OCI-M2 (cell line): ENCODE measurements at regions not wholly inside any gene's neighbourhood (a gene's known extent, or its start where the extent isn't known, plus 50 kb on each side); places are given as distances from the start of the nearest gene placed in this dataset.
"Not testable (repeated sequence)": the region's sequence is repeated elsewhere in the genome, so short reads cannot be mapped to it uniquely, and the experiment has no call there.

Source experiments
- DNase-seq: peaks from one replicate; lab custom pipeline; 2025; ENCODE audit not compliant: unreplicated experiment; lab: John Stamatoyannopoulos, UW

GRCh38 chr13:76829572-76830327 is 56.5 kb downstream of the KCTD12 start:
- DNase-seq, result no peak

DNA sequence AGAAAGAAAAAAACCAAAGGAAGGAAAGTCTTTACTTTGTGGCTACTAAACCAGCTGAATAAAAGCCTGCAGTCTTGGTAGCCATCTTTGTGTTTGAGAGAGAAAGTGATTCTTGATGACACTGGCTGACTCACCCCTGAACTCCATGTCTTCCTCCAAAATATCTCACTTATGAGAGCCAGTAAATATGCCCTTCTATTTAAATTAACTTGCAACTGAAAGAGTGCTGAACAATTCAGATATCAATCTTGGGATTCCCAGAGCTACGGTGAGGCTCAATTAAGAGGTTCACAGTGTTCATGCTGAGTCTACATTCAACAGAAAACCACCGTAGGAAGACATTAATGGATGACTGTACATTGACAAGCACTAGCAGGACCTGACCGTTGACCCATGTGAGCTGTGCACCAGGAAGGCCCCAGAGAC is 57.9 kb downstream of the KCTD12 start:
- no peak for DNase-seq

- no peak for DNase-seq
Measured at GRCh38 chr13:76826527-76826926, 59.7 kb downstream of the KCTD12 start.

DNA sequence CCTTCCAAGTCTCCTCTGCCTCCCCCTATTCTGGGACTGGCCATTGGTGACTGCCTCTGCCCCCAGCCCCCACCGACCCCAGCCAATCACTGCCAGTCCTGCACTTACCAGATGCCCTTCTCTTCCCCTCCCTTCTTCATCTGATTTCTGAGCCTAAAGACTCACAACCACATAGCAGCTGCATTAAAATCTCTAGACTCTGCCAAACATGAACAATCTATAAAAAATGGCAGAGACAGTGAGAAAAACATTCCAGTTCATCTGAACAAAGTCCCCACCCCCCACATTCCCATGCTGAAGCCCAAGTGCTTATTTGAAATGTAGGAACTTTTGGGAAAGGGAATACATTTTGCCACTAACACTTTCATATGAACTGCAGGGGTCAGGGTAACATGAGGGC is 60.8 kb downstream of the KCTD12 start:
- no peak for DNase-seq

DNA sequence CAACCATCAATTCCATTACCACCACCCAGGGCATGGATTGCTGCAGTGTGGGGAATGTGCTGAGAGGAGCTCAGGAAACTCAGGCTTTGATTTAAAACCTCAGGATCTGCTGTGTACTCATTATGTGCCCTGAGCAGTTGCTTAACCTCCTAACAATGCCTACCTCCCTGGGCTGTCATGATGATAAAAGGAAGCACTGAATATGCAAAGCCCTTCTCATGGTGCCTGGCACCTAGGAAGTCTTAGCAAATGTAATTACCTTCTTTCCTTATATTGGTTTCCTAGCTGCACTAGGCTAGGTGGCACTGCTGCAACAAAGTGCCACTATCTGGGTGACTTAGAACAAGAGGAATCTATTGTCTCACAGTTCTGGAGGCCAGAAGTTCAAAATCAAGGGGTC is 62.2 kb downstream of the KCTD12 start:
- no peak for DNase-seq

DNA sequence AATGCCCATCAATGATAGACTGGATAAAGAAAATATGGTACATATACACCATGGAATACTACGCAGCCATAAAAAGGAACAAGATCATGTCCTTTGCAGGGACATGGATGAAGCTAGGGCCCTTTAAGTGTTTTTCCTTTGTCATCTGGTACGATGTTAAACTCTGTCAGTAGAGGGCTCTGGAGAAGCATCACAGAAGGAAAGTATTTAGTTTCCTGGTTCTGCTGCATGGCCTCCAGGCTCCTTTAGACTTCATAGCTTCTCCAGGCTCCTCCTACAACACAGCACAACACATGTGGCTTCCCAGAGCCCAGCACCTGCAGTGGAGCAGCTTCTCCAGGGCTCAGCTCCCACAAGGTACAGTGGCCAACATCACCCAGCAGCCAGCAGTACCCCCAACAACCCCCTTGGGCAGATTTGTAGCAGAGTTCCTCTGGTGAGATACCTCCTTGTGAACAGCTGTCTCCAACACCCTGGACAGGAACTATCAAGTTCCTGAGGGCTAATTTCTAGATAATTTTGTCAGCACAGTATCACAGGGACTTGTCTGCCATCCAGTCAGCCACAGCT is 63.4 kb downstream of the KCTD12 start:
- no peak for DNase-seq

- DNase-seq, result not testable (repeated sequence)
Measured at GRCh38 chr13:76821222-76821621, 65.0 kb downstream of the KCTD12 start.

DNA sequence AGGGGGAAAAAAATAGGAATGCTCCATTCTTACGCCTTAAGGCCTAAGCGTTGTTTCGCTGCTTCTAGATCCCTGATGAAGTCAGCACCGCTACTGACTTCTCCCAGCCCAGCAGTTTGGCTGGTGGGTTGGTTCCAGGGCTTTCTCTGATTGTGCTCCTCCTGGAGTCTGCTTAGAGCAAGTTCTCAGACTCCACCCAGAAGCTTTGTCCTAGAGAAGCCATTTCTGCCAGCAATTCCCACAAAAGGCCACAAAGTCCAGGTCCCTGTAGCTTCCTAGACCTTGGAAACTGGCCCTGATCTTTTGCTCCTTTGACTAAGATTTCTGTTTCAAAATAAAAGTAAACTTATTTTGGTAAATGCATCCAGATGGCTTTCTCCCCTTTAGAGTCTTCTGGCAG is 65.4 kb downstream of the KCTD12 start:
- DNase-seq, result no peak

DNA sequence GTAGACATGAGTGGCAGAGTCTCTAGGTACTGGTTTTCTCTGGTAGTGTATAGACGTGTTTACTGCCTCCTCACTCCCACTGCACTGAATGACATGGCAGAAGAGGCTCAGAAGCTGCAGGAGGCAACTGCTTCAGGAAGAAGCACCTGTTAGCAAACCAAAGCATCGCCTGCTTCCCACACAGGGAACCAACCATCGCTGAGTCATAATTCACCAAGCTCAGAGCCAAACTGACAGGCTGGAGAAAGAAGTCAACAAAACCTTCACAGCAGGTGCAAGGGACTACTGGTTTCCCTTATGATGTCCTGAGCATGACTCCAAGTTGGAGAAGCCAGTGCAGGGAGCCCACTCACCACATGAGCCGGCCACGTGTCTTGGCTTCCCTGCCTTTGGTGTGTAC is 69.8 kb downstream of the KCTD12 start:
- DNase-seq, result no peak

DNA sequence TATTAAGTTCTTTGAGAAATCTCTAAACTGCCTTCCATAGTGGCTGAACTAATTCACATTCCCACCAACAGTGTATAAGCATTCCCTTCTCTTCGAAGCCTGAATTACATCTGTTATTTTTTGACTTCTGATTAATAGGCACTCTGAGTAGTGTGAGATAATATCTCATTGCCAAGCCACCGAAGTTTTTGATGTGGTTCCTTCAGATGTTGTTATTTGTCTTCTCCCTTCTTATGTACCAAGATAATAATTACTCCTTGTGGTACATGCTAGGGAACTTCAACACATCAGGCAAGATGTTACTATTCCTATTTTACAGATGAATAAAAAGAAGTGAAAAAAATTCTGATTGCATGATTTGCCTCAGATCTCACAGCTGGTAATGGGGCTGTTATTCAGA is 70.9 kb downstream of the KCTD12 start:
- DNase-seq, result no peak

DNA sequence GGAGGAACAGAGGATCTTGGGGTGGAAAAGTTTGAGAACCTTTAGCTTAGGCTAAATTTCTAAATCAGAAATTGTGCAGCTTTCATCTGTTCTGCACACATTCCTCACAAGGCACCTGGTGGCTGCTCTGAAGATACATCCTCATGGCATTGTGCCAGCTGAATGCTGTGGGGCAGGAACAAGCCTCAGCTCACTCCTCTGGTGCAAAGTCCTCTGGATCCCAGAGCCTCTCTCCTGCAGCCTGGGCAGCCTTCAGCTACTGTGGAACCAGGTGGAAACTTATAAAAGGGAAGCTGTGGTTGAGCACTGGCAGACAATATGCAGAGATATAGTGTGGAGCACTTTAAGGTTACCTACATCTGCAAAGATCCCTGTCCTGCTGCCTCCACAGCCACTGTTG is 72.3 kb downstream of the KCTD12 start:
- no peak for DNase-seq

- no peak for DNase-seq
Measured at GRCh38 chr13:76813000-76813691, 73.1 kb downstream of the KCTD12 start.

DNA sequence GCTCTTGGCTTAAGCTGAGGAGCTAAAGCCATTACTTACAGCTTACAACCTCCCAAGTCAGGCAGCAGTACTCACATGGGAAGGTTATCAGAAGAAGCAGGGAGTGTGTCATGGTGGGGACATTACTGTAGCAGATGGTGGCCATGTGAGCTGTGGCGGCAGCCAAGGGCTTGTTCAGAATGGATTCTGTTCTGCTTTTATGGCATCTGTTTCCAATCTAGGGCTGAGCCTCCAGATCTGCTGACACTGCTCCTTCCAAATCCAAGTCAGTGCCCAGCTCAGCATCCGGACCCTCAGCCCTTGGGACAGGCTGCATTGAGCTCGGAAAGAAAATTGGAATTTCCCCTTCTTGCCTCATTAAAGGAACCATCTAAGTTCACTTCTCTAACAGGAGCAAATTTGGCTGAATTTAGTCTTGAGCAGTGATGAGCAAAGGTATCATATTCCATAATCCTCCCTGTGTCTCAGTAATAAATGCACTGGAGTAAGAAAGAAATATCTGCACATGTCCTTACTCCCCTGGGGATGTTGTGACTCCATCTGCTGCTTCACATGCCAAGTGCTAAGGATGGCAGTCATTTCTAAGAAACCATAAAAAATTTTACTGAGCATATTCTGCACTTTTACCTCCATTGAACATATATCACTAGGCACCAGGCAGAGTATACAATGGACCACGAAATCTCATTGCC is 73.9 kb downstream of the KCTD12 start:
- DNase-seq, result no peak

DNA sequence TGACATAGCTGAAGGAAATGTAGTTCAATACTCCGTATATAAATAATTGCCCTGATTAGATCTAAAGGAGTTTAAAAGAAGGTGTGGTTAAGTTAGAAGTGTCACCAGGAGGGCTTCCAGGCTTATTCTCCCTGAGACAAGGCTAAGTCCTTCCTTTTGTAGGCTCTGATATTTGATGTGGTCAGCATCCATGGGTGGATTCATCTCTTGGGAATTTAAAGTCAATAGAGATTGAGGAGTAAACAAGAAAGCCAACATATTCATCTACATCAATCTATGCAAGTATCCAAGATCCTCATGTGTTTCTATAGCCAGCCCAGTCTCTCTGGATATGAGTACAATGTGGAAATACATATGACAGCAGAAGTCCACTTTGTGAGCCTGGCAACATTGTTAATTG is 76.8 kb downstream of the KCTD12 start:
- no peak for DNase-seq

- DNase-seq, result no peak
Measured at GRCh38 chr13:76808927-76809326, 77.3 kb downstream of the KCTD12 start.

DNA sequence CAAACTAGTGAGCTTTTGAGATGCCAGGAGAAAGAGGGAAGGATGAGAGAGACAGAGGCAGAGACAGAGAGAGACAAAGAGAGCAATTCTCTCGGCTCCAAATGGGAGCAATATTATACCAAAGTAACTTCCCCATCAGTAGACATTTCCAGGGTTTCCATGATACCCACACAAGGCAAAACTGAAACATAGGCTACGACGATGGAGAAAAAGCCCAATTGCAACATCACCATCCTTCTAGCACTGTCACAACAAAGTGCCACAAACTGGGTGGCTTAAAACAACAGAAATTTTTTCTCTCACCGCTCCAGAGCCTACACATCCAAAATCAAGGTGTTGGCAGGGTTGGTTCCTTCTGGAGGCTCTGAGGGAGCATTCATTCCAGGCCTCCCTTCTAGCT is 81.4 kb downstream of the KCTD12 start:
- DNase-seq, result no peak

GRCh38 chr13:76803831-76804230 is 82.4 kb downstream of the KCTD12 start:
- no peak for DNase-seq

GRCh38 chr13:76800943-76801342 is 85.3 kb downstream of the KCTD12 start:
- DNase-seq, result no peak

DNA sequence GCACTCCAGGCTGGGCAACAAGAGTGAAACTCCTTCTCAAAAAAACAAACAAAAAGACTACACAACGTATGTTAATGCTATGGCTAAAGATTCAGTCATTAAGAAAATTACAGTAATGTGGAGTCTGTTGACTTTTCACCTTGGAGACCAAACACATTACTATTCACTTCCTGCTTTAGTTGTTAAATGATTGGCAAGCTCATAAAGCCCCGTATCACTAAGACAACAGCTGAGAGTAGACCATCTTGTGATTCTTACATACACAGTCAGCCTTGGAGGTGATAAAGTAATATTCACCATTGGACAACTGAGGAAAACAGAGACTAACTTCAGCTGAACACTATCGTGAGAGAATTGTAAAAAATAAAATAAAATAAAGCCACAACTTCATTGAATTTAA is 86.5 kb downstream of the KCTD12 start:
- no peak for DNase-seq

DNA sequence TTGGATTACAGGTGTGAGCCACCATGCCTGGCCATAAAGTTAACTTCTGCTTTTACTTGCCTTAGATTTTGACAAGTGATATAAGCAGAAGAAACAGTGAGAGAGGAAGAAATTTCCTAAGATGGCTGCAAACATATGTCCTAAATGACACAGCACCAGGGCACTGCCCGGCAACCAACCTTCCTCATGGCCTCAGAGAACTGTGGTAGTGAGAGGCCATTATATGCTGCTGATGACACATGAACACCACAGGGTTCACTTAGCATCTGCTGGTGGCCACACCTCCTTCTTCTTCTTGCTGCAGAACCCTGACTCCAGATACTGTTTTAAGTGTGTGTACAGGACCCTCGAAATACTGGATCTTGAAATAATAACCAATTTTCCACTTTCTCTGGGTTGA is 88.2 kb downstream of the KCTD12 start:
- DNase-seq, result no peak

GRCh38 chr13:76797361-76797760 is 88.8 kb downstream of the KCTD12 start:
- DNase-seq, result no peak

- DNase-seq, result no peak
Measured at GRCh38 chr13:76796851-76797250, 89.4 kb downstream of the KCTD12 start.
